H9 (cell line): ENCODE measurements at regions not wholly inside any gene's neighbourhood (a gene's known extent, or its start where the extent isn't known, plus 50 kb on each side); places are given as distances from the start of the nearest gene placed in this dataset.

Experiments
- DNase-seq: peaks from one replicate; pipeline ENCODE4 v3.0.0-alpha.2; 2017
- H2AFZ ChIP-seq: one replicate; pipeline ENCODE4 v1.6.1; 2013; ENCODE audit warnings: mild to moderate bottlenecking, low read length, control low read depth, moderate library complexity
- H2AK5ac ChIP-seq: 2 replicates; pipeline ENCODE4 v1.6.1; 2013; ENCODE audit warnings: low read length, control low read depth, mixed read lengths; ENCODE audit not compliant: insufficient read length
- H2BK120ac ChIP-seq: one replicate; pipeline ENCODE4 v1.6.1; 2013; ENCODE audit warnings: low read depth, mild to moderate bottlenecking, low read length, control low read depth, inconsistent platforms; ENCODE audit not compliant: poor library complexity, severe bottlenecking
- H2BK12ac ChIP-seq: 2 replicates; pipeline ENCODE4 v1.6.1; 2013; ENCODE audit warnings: low read length, control low read depth, mixed read lengths, low read depth; ENCODE audit not compliant: insufficient read length
- H2BK15ac ChIP-seq: 2 replicates; pipeline ENCODE4 v1.6.1; 2013; ENCODE audit warnings: low read depth, low read length, control low read depth
- H2BK20ac ChIP-seq: one replicate; pipeline ENCODE4 v1.6.1; 2013; ENCODE audit warnings: low read depth, mild to moderate bottlenecking, low read length, control low read depth, inconsistent platforms; ENCODE audit not compliant: poor library complexity, severe bottlenecking
- H2BK5ac ChIP-seq: 2 replicates; pipeline ENCODE4 v1.6.1; 2013; ENCODE audit warnings: low read length, control low read depth, mixed read lengths; ENCODE audit not compliant: insufficient read length
- H3K14ac ChIP-seq: 2 replicates; pipeline ENCODE4 v1.6.1; 2013; ENCODE audit warnings: low read length, control low read depth; ENCODE audit not compliant: insufficient read depth
- H3K18ac ChIP-seq: 2 replicates; pipeline ENCODE4 v1.6.1; 2013; ENCODE audit warnings: low read depth, mild to moderate bottlenecking, mixed read lengths, low read length, control low read depth; ENCODE audit not compliant: insufficient read length
- H3K23ac ChIP-seq: 2 replicates; pipeline ENCODE4 v1.6.1; 2013; ENCODE audit warnings: low read length, control low read depth, mixed read lengths, low read depth; ENCODE audit not compliant: insufficient read length
- H3K23me2 ChIP-seq: 2 replicates; pipeline ENCODE4 v1.6.1; 2013; ENCODE audit warnings: low read depth, mild to moderate bottlenecking, mixed read lengths, low read length, control low read depth; ENCODE audit not compliant: insufficient read length, poor library complexity, severe bottlenecking
- H3K27ac ChIP-seq: 2 replicates; pipeline ENCODE4 v1.5.1; 2013; ENCODE audit warnings: low read length, control low read depth, mixed read lengths, low read depth; ENCODE audit not compliant: insufficient read length
- H3K27me3 ChIP-seq: 2 replicates; pipeline ENCODE4 v1.6.1; 2013; ENCODE audit warnings: low read length, control low read depth, inconsistent platforms; ENCODE audit not compliant: insufficient read depth
- H3K4ac ChIP-seq: 2 replicates; pipeline ENCODE4 v1.6.1; 2013; ENCODE audit warnings: low read depth, mild to moderate bottlenecking, control low read depth, inconsistent platforms, low read length, moderate library complexity
- H3K4me1 ChIP-seq: 2 replicates; pipeline ENCODE4 v1.6.1; 2013; ENCODE audit warnings: low read length, control low read depth, inconsistent platforms; ENCODE audit not compliant: insufficient read depth
- H3K4me2 ChIP-seq: 2 replicates; pipeline ENCODE4 v1.6.1; 2013; ENCODE audit warnings: low read length, control low read depth, mixed read lengths; ENCODE audit not compliant: insufficient read length, insufficient read depth
- H3K56ac ChIP-seq: 2 replicates; pipeline ENCODE4 v1.6.1; 2013; ENCODE audit warnings: low read depth, mild to moderate bottlenecking, mixed read lengths, low read length, control low read depth; ENCODE audit not compliant: insufficient read length
- H3K79me1 ChIP-seq: 2 replicates; pipeline ENCODE4 v1.6.1; 2013; ENCODE audit warnings: low read depth, mild to moderate bottlenecking, moderate library complexity, low read length, control low read depth, inconsistent platforms; ENCODE audit not compliant: insufficient read depth, poor library complexity, severe bottlenecking
- H3K79me2 ChIP-seq: 2 replicates; pipeline ENCODE4 v1.6.1; 2013; ENCODE audit warnings: low read length, control low read depth, inconsistent platforms; ENCODE audit not compliant: insufficient read depth
- H3K9ac ChIP-seq: 2 replicates; pipeline ENCODE4 v1.6.1; 2013; ENCODE audit warnings: low read length, control low read depth, mixed read lengths; ENCODE audit not compliant: insufficient read length; ENCODE audit errors: extremely low read depth
- H3K9me3 ChIP-seq: one replicate; pipeline ENCODE4 v1.6.1; 2013; ENCODE audit warnings: low read depth, low read length, inconsistent platforms; ENCODE audit not compliant: control insufficient read depth
- H3T11ph ChIP-seq: one replicate; pipeline ENCODE4 v1.6.1; 2013; ENCODE audit warnings: mild to moderate bottlenecking, low read length, control low read depth, inconsistent platforms
- H4K20me1 ChIP-seq: one replicate; pipeline ENCODE4 v1.6.1; 2013; ENCODE audit not compliant: control insufficient read depth, insufficient read length, insufficient read depth
- H4K5ac ChIP-seq: 2 replicates; pipeline ENCODE4 v1.6.1; 2013; ENCODE audit warnings: low read depth, mild to moderate bottlenecking, mixed read lengths, low read length, control low read depth; ENCODE audit not compliant: insufficient read length
- H4K8ac ChIP-seq: replicated peaks from 2 replicates; pipeline ENCODE4 v1.6.1; 2013; ENCODE audit warnings: low read length, control low read depth, mixed read lengths, low read depth; ENCODE audit not compliant: insufficient read length
- H4K91ac ChIP-seq: 2 replicates; pipeline ENCODE4 v1.6.1; 2013; ENCODE audit warnings: low read depth, mild to moderate bottlenecking, moderate library complexity, mixed read lengths, low read length, control low read depth; ENCODE audit not compliant: insufficient read length
- H3K27ac Mint-ChIP-seq, 3 experiments: 2 replicates in 2 of 3; 3 replicates in 1 of 3; pipeline ENCODE4 v1.8.0; 2020 to 2021; ENCODE audit warnings: mixed read lengths in 3 of 3, mild to moderate bottlenecking in 1 of 3, moderate library complexity in 1 of 3
- H3K27me3 Mint-ChIP-seq: 2 replicates; pipeline ENCODE4 v1.8.0; 2021; ENCODE audit warnings: low read depth, mild to moderate bottlenecking, moderate library complexity, mixed read lengths
- H3K36me3 Mint-ChIP-seq, 3 experiments: 2 replicates in 2 of 3; 3 replicates in 1 of 3; pipeline ENCODE4 v1.8.0; 2020 to 2021; ENCODE audit warnings: low read depth in 3 of 3, mixed read lengths in 3 of 3; ENCODE audit not compliant: insufficient read depth in 1 of 3
- H3K4me1 Mint-ChIP-seq, 2 experiments: 2 replicates each; pipeline ENCODE4 v1.8.0; 2020; ENCODE audit warnings: mixed read lengths in 2 of 2
- H3K4me3 Mint-ChIP-seq, 2 experiments: 2 replicates in 1 of 2; 3 replicates in 1 of 2; pipeline ENCODE4 v1.8.0; 2020 to 2021; ENCODE audit warnings: mild to moderate bottlenecking in 2 of 2, mixed read lengths in 2 of 2, moderate library complexity in 1 of 2
- H3K9me3 Mint-ChIP-seq, 2 experiments: 2 replicates in 1 of 2; 3 replicates in 1 of 2; pipeline ENCODE4 v1.8.0; 2020; ENCODE audit warnings: mild to moderate bottlenecking in 2 of 2, mixed read lengths in 2 of 2, moderate library complexity in 1 of 2
- CTCF ChIP-seq: fragments of 200-600 bp; sonication (generic); conservative IDR thresholded peaks from 3 replicates; pipeline ENCODE4 v1.8.0; 2021; ENCODE audit warnings: antibody characterized with exemption, mild to moderate bottlenecking
- WGBS: extraction: QIAGEN DNeasy Blood & Tissue Kit; methylation state at CpG from one replicate; pipeline ENCODE4 v1.1.7; 2013; ENCODE audit warnings: missing lambda C conversion rate, low lambda C conversion rate, mixed read lengths; ENCODE audit not compliant: insufficient read length; ENCODE audit errors: extremely low coverage; 5-methylcytosine and 5-hydroxymethylcytosine counted together

- Histone ChIP-seq H3K9me3 (peaks cover 9% of the 10 kb centered on the region), H3K23me2 (no peaks in the 10 kb centered on the region), H3K27me3 (no peaks in the 10 kb centered on the region), H4K91ac (no peak overlapping the region), H3K4ac (no peak overlapping the region), H3K9ac (no peak overlapping the region), H2BK5ac (no peak overlapping the region), H4K8ac (no peak overlapping the region), H3T11ph (no peak overlapping the region), H2AFZ (no peak overlapping the region), H2BK12ac (no peak overlapping the region), H4K20me1 (no peaks in the 10 kb centered on the region), H2BK120ac (no peak overlapping the region), H4K5ac (no peak overlapping the region), H3K79me2 (no peaks in the 10 kb centered on the region), H3K56ac (no peak overlapping the region), H3K14ac (no peak overlapping the region), H2BK20ac (no peak overlapping the region), H3K18ac (no peak overlapping the region), H3K4me2 (no peak overlapping the region), H2BK15ac (no peak overlapping the region), H3K79me1 (no peaks in the 10 kb centered on the region), H3K4me1 (peaks cover 4% of the 10 kb centered on the region; the same call in 1 of the 2 replicates), H3K23ac (no peak overlapping the region), H3K27ac (no peak overlapping the region), H2AK5ac (no peak overlapping the region)
- Mint-ChIP-seq H3K9me3 (peaks cover 3 to 11% of the 10 kb centered on the region in 2 experiments; a peak in 4 of 5 replicates), H3K27me3 (no peaks in the 10 kb centered on the region), H3K36me3 (peaks cover 6 to 16% (median 13%) of the 10 kb centered on the region in 3 experiments; a peak in 6 of 7 replicates), H3K4me3 (no peak overlapping the region), H3K4me1 (peaks cover 13 to 22% of the 10 kb centered on the region in 2 experiments), H3K27ac (no peak overlapping the region)
- no peak for DNase-seq
- no CpG with 5 or more reads among the region's 4 CpGs for WGBS
- TF ChIP-seq CTCF, result no peak
Observed at GRCh38 chr4:137660211-137660610, 127.9 kb upstream of the PCDH18 start.
